Mesenteric fat pad (tissue), 1 donor: ENCODE measurements at regions not wholly inside any gene's neighbourhood (a gene's known extent, or its start where the extent isn't known, plus 50 kb on each side); places are given as distances from the start of the nearest gene placed in this dataset.
"Not testable (repeated sequence)": the region's sequence is repeated elsewhere in the genome, so short reads cannot be mapped to it uniquely, and the experiment has no call there.

Experiments
- DNase-seq: peaks from one replicate; pipeline ENCODE4 v3.0.0-alpha.2; 2020; ENCODE audit warnings: low spot score
- donor health status: DM: yes; HTN: yes; CAD: no.

DNA sequence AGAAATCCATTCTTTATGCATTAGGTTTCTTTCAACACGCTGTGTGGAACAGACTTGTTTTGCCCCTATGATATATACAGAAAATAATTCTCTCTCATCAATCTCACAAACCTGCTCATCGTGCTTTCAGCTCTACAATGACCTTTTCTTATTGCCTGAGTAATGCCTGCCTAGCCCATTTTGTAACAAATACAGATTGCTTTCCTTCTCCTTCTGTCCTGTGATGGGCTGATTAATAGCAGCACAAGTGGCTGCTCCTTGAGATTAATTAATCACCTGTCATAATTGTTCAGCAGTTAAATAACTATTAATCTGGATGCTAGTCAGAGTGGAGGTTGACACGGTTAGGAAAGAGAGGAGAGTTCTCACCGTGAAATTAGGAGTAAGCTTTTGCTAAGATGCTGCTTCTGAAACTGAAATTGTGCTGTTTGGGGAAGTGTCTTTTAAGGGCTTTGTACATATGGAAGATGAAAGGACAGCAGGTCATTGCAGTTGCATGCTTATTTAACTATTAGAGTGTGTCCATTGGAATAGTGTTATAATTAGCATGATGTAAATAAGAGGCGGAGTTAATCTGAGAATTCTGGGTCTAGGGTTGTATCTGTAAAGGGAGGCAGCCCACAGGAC lies 1430.5 kb downstream of the FAM181B start:
- DNase-seq, result no peak

DNA sequence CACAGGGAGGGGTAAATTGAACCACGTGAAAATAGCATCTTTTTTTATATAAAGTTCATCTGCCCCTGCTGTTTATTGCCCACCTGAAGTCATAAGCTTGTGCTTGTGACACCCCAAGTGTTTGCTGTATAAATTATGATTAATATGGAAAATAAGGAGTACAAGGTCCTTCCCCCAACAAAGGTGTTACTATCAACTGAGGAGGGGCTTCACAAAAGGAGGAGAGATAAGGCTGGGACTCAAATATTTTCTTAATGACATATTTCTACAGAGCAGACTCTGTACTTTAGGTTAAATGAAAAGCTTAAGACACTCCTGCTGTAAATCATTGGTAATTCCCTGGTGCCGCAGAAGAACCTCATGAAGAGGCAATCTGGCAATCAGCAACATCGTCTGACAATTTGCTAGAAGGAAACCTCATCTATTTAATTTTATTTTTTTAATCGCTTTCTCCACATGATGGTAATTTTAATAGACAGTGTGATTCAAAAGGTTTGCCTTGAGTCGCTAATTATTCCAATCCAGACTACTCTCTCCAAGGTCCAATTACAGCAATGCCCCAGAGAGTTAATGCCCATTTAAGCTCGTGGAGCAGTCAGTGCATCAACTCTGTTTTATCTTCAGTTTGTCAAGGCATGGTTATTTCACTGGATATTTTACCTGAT lies 1432.4 kb downstream of the FAM181B start:
- no peak for DNase-seq

DNA sequence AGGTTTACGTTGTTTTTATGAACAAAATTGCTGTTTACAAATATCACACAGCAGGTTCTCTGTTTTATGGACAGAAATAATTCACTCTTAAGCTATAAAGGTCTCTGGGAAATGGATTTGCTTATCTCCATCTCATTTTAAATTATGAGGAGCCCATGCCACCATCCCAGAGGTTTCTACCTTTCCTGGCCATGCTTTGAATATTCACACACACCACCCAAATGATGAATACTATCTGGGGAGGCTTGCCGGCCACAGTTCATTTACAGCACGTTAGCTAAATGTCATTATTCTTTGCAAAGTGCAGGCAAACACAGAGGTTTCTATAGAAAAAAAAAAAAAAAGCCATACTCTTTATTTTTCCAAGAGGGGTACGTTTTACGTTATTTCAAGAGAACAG lies 1446.7 kb downstream of the FAM181B start:
- no peak for DNase-seq

DNA sequence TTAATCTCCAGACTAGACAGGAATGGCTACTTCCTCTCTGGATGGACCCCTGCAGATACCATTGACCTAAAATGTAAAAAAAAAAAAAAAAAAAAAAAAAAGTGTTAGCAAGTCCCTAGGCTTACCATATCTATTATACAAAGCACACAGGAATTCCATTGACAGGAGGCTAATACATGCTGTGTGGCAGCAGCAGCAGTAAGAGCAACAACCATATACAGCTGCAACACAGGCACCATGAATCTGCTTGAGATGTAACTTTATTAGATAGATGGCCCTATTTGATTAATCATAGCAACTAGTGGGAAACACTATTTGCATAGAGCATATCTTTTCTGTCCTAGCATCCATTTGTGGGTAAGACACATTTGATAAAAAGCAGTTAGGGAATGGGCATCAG lies 1447.1 kb downstream of the FAM181B start:
- DNase-seq, result no peak

DNA sequence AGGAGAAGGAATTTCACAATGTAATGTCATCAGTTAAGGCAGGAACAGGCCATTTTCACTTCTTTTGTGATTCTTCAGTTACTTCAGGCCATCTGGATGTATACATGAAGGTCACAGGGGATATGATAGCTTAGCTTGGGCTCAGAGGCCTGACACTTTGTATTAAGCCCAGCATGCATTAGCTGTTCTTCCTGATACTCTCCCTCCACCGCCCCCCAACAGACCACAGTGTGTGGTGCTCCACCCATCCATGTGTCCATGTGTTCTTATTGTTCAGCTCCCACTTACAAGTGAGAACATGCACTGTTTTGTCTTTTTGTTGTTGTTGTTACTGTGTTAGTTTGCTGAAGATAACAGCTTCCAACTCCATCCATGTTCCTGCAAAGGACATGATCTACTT lies 1453.4 kb downstream of the FAM181B start:
- not testable (repeated sequence) for DNase-seq

DNA sequence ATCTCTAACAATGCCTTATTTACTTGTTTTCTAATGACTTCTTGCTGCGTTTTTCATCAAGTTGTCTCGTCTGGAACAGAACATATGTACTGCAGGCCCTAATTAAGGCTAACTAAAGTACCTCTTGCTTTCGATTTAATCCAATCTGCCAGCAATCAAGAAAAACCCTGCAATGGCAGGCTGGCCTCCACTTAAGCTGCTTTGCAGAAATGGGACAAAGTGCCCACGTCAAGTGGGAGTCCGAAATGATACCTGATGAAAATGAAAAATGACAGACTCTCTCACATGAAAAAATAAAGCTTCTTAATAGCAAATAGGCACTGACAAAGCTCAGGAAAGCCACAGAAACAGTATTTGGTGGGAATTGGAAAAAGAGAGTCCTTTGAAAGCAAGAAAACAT lies 1454.7 kb downstream of the FAM181B start:
- no peak for DNase-seq

DNA sequence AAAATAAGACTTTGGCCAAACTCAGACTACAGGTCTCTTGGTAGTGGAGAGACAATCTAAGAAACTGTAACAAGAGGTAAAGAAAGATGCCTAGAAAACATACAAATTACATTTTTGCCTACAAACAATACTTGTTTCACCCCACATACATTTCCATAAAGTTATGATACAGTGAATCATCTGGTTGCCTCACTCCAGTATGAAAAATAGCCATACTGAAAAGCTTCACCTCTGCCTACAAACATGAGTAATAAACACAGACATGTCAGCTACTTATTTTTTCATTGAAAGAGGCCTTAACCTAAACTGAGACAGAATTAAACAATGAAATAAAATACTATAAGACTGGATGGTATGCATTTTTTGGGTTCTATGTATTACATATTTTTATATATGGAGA lies 1463.0 kb downstream of the FAM181B start:
- no peak for DNase-seq

DNA sequence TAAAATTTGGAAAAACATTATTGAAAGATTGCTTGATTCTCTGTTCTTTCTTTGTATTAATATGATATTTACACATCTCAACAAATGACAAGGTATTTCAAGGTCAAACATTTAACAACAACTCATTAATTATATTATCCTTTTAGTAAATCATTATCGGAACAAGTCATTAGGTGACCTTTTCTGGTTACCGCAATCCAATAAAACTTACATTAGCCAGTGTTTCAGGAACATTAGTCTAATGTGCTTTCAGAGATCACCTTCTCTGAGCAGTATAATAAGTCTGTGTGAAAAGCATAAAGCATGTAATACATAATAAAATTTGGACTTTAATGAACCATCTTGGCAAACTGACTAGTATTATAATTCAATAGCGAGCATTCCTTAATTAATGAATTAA lies 1466.4 kb downstream of the FAM181B start:
- DNase-seq, result no peak

DNA sequence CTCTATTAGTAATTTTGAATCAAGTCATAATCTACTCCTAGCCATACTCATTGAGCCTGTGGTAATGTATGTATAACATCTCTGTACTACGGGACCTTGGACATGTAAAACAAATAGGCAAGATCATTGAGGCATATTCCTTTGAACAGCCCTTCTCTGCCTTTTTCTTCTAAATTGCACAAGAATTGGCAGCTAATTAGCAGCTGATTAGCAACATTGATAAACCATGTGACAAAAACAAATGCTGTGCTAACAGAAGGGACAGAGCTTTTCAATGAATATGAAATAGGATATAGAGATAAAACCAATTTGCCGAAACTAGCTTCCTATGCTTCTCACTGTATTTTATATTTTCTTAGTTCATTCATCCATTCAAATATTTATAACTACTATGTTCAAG lies 1474.2 kb downstream of the FAM181B start:
- DNase-seq, result no peak

DNA sequence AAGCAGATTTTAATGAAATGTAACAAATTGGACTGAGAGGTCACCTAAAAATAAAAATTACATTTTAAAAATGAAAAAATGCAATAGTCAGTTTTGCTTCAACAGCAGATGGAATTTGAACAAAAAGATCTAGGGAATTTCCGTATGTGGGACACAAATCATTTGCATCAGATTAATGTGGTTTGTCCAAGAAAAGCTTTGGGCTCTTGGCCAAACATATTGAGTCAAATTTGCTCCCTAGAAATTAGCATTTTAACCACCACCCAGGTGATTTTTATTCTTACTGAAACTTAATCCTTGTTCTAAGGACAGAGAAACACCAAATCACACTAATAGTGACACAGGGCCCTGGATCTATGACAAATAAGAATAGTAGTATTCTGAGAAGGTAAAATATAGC lies 1477.8 kb downstream of the FAM181B start:
- no peak for DNase-seq

DNA sequence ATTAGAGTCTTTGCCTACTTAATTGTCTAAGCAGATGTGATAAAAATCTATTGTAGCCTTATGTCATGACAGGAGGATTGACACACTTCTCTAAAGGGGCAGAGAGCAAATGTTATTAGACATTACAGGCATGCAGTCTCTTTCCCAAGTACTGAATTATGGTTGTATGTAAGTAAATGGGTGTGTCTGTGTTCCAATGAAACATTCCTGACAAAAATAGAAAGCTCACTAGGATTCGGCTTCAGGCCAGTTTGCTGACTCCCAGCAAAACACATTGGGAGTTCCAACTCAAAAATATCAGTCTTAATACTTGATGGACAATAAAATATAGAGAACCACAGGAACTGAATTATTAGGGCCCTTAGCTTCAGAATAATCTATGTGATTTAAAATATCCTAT lies 1480.4 kb downstream of the FAM181B start:
- DNase-seq, result no peak

DNA sequence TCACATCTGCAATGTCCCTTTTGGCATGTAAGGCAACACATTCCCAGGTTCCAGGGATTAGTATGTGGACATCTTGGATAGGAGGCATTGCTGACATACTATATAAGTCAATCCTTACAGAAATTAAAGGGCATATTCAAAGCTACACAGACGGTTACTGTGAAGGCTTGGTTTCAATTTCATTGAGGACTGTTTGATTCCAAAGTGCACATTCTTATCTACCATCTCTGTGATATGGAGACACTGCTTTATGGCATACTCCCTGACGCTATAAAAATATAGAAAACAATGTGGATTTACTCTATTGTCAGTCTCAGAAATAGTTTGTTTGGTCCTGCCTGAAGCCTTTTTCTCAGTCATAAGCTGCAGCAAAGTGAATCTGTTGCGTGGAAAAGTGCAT lies 1486.7 kb downstream of the FAM181B start:
- no peak for DNase-seq

DNA sequence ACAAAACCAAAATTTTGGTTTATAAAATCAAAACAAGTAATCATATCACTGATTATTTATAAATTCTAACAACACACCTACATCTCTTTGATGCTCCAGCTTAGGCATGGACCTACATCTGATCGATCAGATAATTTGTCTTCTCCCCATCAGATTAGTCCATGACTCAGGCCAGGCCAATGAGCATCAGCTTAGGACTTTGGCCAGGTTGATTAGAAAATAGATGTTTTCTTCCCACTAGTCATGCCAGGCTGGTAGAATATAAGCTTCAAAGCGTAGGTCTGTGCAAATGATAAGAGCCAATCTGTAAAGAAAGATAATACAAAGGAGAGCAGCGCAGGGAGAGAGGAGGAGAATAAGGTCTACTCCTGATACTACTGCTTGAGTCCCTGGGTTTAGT lies 1487.9 kb downstream of the FAM181B start:
- DNase-seq, result no peak

DNA sequence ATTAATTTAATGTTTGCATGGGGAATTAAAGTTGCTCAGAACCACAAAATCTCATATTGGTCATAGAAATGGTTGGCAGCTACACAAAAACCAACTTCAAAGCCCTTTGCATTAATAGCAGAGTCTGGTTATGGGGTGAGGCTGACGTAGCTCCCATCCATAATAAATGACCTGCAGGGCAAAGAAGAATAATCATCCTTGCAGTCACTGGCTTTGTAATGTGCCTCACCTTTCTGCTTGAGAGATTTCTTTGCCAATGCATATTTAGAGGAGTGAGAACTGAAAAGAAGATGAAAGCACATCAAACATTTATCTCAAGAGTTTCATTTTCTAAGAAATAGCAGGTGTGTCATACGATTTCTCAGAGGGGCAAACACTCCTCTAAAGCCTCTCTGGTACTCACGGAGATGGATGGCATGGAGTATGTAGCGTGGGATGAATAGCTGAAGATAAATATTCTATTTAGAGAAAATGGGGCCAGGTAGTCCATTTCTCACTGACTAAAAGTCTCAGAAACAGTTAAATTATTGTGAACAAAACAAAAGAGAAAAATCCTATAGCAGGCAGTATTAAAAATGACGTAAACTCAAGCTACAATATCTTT lies 1491.9 kb downstream of the FAM181B start:
- no peak for DNase-seq

DNA sequence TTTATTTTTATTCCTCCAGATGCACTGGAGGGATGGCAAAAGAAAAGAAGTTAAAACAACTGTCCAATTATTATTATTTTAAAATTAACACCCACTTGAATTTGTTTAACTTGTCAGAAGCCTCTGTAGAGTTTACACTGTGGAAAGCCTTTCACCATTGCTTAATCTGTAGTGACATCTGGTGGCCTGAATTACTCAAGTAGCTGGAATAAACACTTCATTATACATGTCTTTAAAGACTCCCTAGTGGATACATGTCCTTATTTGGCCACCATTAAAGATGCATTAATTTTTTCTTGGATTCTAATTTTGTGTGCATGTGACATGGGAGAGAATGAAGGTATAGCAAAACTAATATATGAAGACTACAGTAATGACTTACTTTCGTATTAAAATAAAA lies 1496.5 kb downstream of the FAM181B start:
- DNase-seq, result no peak

DNA sequence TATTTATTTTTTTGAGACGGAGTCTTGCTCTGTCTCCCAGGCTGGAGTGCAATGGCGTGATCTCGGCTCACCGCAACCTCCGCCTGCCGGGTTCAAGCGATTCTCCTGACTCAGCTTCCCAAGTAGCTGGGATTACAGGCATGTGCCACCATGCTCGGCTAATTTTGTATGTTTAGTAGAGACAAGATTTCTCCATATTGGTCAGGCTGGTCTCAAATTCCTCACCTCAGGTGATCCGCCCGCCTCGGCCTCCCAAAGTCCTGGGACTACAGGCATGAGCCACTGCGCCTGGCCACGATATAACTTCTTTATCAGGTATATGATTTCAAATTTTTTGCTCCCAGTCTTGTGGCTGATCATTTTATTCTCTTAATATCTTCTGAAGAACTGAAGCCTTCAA lies 1506.3 kb downstream of the FAM181B start:
- DNase-seq, result not testable (repeated sequence)

DNA sequence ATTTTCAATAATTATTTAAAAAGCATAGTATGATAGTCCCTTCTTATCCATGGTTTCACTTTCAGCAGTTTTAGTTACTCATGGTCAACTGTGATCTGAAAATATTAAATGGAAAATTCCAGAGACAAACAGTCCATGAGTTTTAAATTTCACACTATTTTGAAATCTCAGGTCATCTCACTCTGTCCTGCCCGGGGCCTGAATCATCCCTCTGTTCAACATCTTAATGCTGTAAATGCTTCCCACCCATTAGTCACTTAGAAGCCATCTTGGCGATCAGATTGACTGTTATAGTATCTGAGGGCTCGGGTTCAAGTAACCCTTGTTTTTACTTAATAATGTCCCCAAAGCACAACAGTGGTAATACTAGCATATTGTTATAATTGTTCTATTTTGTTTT lies 1509.3 kb downstream of the FAM181B start:
- DNase-seq, result no peak

DNA sequence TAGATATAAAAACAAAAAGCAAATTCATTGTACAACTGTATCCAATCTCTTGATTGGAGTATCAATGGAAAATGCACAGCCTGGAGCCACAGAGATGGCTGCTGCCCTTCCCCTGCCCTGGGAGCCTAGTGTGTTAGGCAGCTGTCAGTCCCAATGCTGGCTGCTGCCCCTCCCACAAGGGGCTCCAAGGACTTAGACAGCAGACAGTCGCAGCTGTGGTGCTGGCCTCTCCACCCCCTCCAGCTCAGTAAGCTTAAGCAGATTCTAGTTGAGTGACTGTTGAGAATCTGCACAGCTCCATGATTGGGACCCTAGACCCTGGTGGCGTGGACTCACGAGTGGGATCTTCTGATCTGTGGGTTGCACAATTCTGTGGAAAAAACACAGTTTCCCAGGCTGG lies 1511.2 kb downstream of the FAM181B start:
- DNase-seq, result no peak

DNA sequence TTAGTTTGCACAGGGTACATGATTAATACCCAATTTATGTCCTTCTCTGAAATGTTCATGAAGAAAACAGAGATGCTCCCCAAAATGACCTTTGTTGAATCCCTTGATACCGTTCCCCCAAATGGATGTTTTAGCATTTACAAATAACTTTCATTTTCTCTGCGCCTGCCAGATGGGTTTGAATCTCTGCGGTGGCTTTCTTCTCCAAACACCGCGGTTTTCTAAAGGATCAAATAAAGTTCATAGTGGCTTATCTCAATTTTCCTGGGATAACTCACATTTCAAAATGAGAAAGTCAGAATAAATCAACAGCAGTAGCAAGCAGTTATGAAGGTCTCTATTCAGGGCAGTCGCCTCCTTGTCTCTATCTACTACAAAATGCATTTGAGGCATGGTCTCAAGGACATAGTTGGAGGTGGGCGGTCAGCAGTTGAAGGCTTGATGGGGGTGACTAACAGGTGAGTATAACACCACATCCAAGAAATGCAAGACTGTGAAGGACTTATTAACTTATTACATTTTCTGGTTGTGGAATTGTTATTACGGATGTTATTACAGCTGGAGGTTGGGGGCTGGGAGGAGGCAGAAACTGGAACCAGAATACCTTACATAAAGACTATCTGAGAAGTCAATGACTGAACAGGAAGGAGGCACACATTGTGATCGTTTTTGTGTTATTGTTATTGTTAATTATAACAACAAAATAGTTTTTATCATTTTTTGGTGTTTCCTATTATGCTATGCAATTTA lies 1513.3 kb downstream of the FAM181B start:
- no peak for DNase-seq

DNA sequence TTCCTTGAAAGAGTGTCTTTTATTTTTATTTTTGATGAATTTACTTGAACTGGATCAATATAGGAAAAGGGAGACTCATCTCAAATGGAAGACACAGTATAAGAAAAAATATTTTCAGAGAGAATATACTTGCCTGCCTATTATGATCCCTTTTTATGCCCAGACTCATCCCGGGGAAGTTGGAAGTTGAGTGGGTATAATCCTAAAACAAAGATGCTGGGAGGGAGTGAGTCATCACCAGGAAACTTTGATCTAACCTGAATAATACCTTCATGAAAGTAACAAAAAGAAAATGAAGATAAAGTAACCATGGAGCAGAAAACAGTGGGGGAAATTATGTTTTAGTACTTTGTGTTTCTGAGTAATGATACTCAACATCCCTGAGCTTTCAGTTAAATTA lies 1514.0 kb downstream of the FAM181B start:
- DNase-seq, result no peak

DNA sequence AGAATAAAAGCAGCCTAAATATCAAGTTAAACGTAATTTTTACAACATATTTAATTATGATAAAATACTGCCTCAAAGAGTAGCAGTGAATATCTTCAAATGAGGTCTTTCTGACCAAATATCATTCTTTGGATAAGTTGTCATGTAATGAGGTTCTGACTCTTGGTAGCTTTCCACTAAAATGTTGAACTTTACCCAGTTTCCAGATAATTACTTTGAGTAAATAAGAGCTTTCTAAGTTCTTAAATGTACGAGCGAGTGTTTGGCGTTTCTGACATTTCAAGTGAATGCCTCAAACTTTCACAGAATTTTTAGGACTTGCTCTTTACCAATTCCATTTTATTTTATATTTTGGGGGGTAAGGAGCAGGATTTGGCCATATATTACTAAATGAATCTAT lies 1515.2 kb downstream of the FAM181B start:
- DNase-seq, result no peak

DNA sequence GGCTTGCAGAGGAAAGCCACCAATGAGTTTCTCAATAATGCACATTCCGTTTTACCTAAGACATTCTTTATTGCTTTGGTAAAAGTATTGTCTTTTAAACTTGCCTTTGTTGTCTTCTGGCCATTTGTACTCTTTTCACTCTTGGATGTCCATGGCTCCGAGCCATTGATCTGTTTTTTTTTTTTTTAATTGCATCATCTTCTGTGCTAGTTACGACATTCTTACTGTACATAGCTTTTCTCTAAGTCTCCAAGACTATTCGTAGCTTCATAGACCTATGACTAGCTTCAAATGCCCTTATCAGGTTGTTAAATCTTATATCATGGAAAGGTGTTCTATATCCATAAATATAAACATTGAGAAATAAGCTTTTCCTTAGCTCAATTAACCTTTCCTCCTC lies 1522.6 kb downstream of the FAM181B start:
- no peak for DNase-seq
